NCI-H1048 (cell line): ENCODE measurements at regions not wholly inside any gene's neighbourhood (a gene's known extent, or its start where the extent isn't known, plus 50 kb on each side); places are given as distances from the start of the nearest gene placed in this dataset.

ENCODE experiments used
- DNase-seq: peaks from one replicate; lab custom pipeline; 2025; lab: John Stamatoyannopoulos, UW

GRCh38 chr1:56029319-56030003, 549.9 kb downstream of the PLPP3 start:
- no peak for DNase-seq

- DNase-seq = no peak
Observed at GRCh38 chr1:56028911-56029310, 550.5 kb downstream of the PLPP3 start.

- no peak for DNase-seq
Observed at GRCh38 chr1:56028244-56028643, 551.1 kb downstream of the PLPP3 start.

- no peak for DNase-seq
Observed at GRCh38 chr1:56025942-56026341, 553.4 kb downstream of the PLPP3 start.

- DNase-seq = no peak
Observed at GRCh38 chr1:56024155-56024554, 555.2 kb downstream of the PLPP3 start.

GRCh38 chr1:56019922-56020321, 559.4 kb downstream of the PLPP3 start:
- DNase-seq = no peak

GRCh38 chr1:56019472-56019871, 559.9 kb downstream of the PLPP3 start:
- DNase-seq = no peak

- no peak for DNase-seq
Observed at GRCh38 chr1:56017336-56017735, 562.0 kb downstream of the PLPP3 start.

GRCh38 chr1:56003846-56004245, 575.5 kb downstream of the PLPP3 start:
- DNase-seq = no peak

GRCh38 chr1:56002231-56002630, 577.1 kb downstream of the PLPP3 start:
- no peak for DNase-seq

GRCh38 chr1:56000424-56000823, 578.9 kb downstream of the PLPP3 start:
- DNase-seq = no peak

- no peak for DNase-seq
Observed at GRCh38 chr1:55997536-55997935, 581.8 kb downstream of the PLPP3 start.

GRCh38 chr1:55993646-55994318, 585.6 kb downstream of the PLPP3 start:
- DNase-seq = no peak

GRCh38 chr1:55990007-55990406, 589.4 kb downstream of the PLPP3 start:
- DNase-seq = no peak

- DNase-seq = no peak
Observed at GRCh38 chr1:55988963-55989452, 590.4 kb downstream of the PLPP3 start.

- DNase-seq = no peak
Observed at GRCh38 chr1:55987491-55988249, 591.7 kb downstream of the PLPP3 start.

GRCh38 chr1:55986003-55986402, 593.4 kb downstream of the PLPP3 start:
- DNase-seq = no peak

- DNase-seq = no peak
Observed at GRCh38 chr1:55981010-55981650, 598.2 kb downstream of the PLPP3 start.

- DNase-seq = no peak
Observed at GRCh38 chr1:55980582-55980981, 598.8 kb downstream of the PLPP3 start.

- DNase-seq = no peak
Observed at GRCh38 chr1:55974714-55975441, 604.5 kb downstream of the PLPP3 start.

- no peak for DNase-seq
Observed at GRCh38 chr1:55970526-55971110, 608.7 kb downstream of the PLPP3 start.
